ENCODE measurements at regions not wholly inside any gene's neighbourhood (a gene's known extent, or its start where the extent isn't known, plus 50 kb on each side); places are given as distances from the start of the nearest gene placed in this dataset.
"Not testable (repeated sequence)": the region's sequence is repeated elsewhere in the genome, so short reads cannot be mapped to it uniquely, and the experiment has no call there.

DNA sequence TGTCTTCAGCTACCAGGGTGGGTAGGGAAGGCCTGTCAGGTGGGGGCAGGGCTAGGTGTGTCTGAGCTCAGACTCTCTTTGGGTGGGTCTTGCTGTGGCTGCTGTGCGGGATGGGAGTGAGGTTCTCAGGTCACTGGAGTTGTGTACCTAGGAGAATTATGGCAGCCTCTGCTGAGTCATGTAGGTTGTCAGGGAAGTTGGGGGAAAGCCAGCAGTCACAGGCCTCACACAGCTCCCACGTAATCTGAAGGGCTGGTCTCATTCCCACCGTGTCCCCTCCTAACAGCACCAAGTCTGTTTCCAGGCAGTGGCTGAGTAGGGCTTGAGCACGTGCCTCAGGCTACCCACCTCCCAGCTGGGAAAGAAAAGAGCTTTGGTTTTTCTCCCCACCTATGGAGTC, 67.0 kb downstream of the CHCHD4 start:
- H3K4me1 ChIP-seq (ENCODE audit: control insufficient read depth, insufficient read depth, low read length), result no peaks in the 10 kb centered on the region
- no peak for ATAC-seq
- intact Hi-C loops (cut with DNase I), result no loop called here
- no peak for DNase-seq
- WGBS, result 68% methylated on average over 4 of the region's 4 CpGs
- H3K27me3 ChIP-seq (ENCODE audit: control insufficient read depth, insufficient read depth), result no peaks in the 10 kb centered on the region
- H3K27ac ChIP-seq (ENCODE audit: low read length), result no peak overlapping the region
- H3K4me3 ChIP-seq (ENCODE audit: low read length), result no peak overlapping the region
- no peaks in the 10 kb centered on the region for H3K9me3 ChIP-seq (ENCODE audit: control insufficient read depth, low read length)

DNA sequence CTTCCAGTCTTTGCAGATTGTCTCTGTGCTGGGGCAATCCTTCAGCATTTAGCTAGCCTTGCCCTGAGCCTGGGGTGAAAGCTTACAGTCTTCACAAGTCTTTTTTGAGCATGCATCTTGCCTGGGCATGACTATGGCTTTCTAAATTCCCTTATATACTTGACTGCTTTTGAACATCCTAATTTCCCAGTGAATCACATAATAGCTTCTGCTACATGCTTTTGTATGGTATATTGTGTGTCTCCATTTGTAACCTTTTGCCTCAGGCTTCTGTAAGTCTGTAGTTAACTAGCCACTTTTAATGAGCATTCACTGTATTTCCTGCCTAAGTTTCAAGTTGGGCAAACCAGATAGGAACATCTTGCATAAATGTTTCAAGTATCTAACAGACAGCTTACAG, 76.8 kb downstream of the CHCHD4 start:
- intact Hi-C loops (cut with DNase I), result no loop called here
- DNase-seq (no peak), ATAC-seq (no peak)
- Histone ChIP-seq H3K27me3 (ENCODE audit: control insufficient read depth, insufficient read depth) (no peaks in the 10 kb centered on the region), H3K9me3 (ENCODE audit: control insufficient read depth, low read length) (no peaks in the 10 kb centered on the region), H3K27ac (ENCODE audit: low read length) (no peak overlapping the region), H3K4me1 (ENCODE audit: control insufficient read depth, insufficient read depth, low read length) (no peaks in the 10 kb centered on the region), H3K4me3 (ENCODE audit: low read length) (no peak overlapping the region)

DNA sequence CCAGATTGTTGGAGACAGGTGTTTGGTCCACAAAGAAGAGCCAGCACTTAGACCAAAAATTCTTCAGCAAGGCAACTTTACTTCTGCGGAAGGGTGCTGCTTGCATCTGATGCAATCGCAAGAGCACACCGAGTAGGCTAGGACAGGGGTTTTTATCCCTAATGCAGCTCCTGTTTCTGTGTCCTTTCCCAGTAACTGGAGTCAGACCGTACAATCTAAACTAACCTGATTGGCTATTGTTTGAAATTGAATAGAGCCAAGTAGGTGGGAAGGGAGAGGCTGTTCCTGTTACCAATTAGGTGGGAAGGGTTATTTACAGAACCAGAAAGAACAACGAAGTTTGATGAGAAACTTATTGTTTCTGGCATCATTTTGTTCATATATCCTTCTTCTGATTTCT, 77.6 kb downstream of the CHCHD4 start:
- Histone ChIP-seq H3K27ac (ENCODE audit: low read length) (no peak overlapping the region), H3K4me3 (ENCODE audit: low read length) (peak overlapping the region; percentile 21)

DNA sequence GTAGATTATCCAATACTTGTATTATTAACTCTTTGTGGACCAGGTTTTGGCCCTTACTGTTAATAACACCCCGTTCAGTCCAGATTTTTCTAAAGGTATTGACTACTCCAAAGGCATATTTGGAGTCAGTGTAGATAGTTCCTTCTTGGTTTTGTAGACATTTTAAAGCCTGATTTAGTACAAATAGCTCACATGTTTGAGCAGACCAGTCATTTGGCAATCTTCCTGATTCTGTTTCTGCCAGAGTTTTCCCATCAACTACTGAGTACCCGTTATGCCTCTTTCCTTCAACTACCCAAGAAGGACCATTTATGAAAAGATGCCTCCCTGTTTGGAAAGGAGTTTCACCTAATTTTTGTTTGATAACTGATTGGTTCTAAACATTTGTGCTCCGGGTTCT, 82.0 kb downstream of the CHCHD4 start:
- no peak for DNase-seq
- Histone ChIP-seq H3K9me3 (ENCODE audit: control insufficient read depth, low read length) (no peaks in the 10 kb centered on the region), H3K4me3 (ENCODE audit: low read length) (no peak overlapping the region), H3K27ac (ENCODE audit: low read length) (no peak overlapping the region), H3K27me3 (ENCODE audit: control insufficient read depth, insufficient read depth) (no peaks in the 10 kb centered on the region), H3K4me1 (ENCODE audit: control insufficient read depth, insufficient read depth, low read length) (no peaks in the 10 kb centered on the region)
- intact Hi-C loops (cut with DNase I), result no loop called here
- WGBS, result 69% methylated on average over 3 of the region's 3 CpGs
- ATAC-seq, result no peak

More for the DNA sequence above, 77.6 kb downstream of the CHCHD4 start:
- Histone ChIP-seq H3K27me3 (ENCODE audit: control insufficient read depth, insufficient read depth) (no peaks in the 10 kb centered on the region), H3K9me3 (ENCODE audit: control insufficient read depth, low read length) (no peaks in the 10 kb centered on the region), H3K4me1 (ENCODE audit: control insufficient read depth, insufficient read depth, low read length) (no peaks in the 10 kb centered on the region)
- ATAC-seq, result no peak
- WGBS, result 65% methylated on average over 5 of the region's 5 CpGs
- DNase-seq, result no peak
- intact Hi-C loops (cut with DNase I), result no loop called here

DNA sequence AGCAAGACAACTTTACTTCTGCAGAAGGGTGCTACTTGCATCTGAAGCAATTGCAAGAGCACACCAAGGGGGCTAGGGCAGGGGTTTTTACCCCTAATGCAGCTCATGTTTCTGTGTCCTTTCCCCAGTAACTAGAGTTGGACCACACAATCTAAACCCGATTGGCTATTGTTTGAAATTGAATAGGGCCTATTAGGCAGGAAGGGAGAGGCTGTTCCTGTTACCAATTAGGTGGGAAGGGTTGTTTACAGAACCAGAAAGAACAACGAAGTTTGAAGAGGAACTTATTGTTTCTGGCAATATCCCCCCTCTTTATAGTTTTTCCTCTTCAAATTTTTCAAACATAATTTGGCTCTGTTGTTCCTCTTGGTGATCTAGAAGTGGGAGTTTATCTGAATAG, 85.5 kb downstream of the CHCHD4 start:
- no peaks in the 10 kb centered on the region for H3K4me1 ChIP-seq (ENCODE audit: control insufficient read depth, insufficient read depth, low read length)
- no peak overlapping the region for H3K27ac ChIP-seq (ENCODE audit: low read length)
- no peaks in the 10 kb centered on the region for H3K9me3 ChIP-seq (ENCODE audit: control insufficient read depth, low read length)
- ATAC-seq (peak in 1 of 2 donors; percentile 72), DNase-seq (no peak)
- WGBS, result 38% methylated on average over 2 of the region's 2 CpGs
- intact Hi-C loops (cut with DNase I), result no loop called here
- no peak overlapping the region for H3K4me3 ChIP-seq (ENCODE audit: low read length)
- H3K27me3 ChIP-seq (ENCODE audit: control insufficient read depth, insufficient read depth), result no peaks in the 10 kb centered on the region

DNA sequence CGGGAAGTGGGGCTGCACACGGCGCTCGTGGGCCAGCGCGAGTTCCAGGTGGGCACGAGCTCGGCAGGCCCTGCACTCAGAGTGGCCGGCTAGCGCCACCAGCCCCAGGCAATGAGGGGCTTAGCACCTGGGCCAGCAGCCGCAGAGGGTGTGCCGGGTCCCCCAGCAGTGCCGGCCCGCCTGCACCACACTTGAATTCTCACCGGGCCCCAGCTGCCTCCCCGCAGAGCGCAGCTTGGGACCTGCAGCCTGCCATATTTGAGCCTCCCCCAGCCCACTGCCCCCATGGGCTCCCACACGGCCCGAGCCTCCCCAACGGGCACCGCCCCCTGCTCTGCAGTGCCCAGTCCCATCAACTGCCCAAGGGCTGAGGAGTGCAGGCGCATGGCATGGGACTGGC, 87.5 kb downstream of the CHCHD4 start:
- Histone ChIP-seq H3K4me3 (ENCODE audit: low read length) (no peak overlapping the region), H3K9me3 (ENCODE audit: control insufficient read depth, low read length) (no peaks in the 10 kb centered on the region), H3K4me1 (ENCODE audit: control insufficient read depth, insufficient read depth, low read length) (no peaks in the 10 kb centered on the region), H3K27ac (ENCODE audit: low read length) (no peak overlapping the region), H3K27me3 (ENCODE audit: control insufficient read depth, insufficient read depth) (no peaks in the 10 kb centered on the region)
- intact Hi-C loops (cut with DNase I), result no loop called here
- WGBS, result 94% methylated on average over 22 of the region's 22 CpGs
- peak in 1 of 3 donors; percentile 42 for DNase-seq
- no peak for ATAC-seq

DNA sequence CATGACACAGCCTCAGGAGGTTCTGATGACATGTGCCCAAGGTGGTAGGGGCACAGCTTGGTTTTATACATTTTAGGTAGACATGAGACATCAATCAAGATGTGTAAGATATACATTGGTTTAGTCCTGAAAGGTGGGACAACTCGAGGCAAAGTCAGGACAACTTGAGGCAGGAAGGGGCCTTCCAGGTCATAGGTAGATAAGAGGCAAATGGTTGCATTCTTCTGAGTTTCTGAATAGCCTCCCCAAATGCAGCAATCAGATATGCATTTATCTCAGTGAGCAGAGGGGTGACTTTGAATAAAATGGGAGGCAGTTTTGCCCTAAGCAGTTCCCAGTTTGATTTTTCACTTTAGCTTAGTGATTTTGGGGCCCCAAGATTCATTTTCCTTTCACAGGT, 91.6 kb downstream of the CHCHD4 start:
- no peak overlapping the region for H3K4me3 ChIP-seq (ENCODE audit: low read length)
- H3K9me3 ChIP-seq (ENCODE audit: control insufficient read depth, low read length), result no peaks in the 10 kb centered on the region
- no peak overlapping the region for H3K27ac ChIP-seq (ENCODE audit: low read length)
- ATAC-seq, result no peak
- intact Hi-C loops (cut with DNase I), result no loop called here
- WGBS, result 54% methylated on average over 1 of the region's 1 CpG
- DNase-seq, result no peak
- H3K27me3 ChIP-seq (ENCODE audit: control insufficient read depth, insufficient read depth), result no peaks in the 10 kb centered on the region
- H3K4me1 ChIP-seq (ENCODE audit: control insufficient read depth, insufficient read depth, low read length), result no peaks in the 10 kb centered on the region

DNA sequence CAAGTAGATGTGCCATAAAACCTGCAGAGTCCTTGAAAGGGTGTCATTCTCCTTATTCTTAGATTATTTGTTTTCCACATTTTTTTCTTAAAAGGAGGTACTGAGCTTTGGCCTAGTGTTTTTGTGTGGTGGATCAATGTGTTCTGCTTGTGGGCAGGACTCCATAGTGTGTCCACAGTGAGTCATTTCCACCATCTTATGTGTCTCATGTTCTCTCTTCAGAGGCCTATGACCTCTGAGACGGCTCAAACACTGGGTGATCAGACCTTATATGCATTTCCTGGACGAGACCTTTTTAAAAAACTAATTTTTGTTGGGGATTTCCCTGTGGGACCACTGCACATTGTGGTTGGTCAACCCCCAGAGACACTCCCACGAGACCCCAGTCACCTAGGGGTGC, 93.4 kb downstream of the CHCHD4 start:
- H3K27me3 ChIP-seq (ENCODE audit: control insufficient read depth, insufficient read depth), result no peaks in the 10 kb centered on the region
- no peaks in the 10 kb centered on the region for H3K4me1 ChIP-seq (ENCODE audit: control insufficient read depth, insufficient read depth, low read length)
- intact Hi-C loops (cut with DNase I), result no loop called here
- no peak for ATAC-seq
- 54% methylated on average over 3 of the region's 3 CpGs for WGBS
- no peak overlapping the region for H3K4me3 ChIP-seq (ENCODE audit: low read length)
- no peak overlapping the region for H3K27ac ChIP-seq (ENCODE audit: low read length)
- H3K9me3 ChIP-seq (ENCODE audit: control insufficient read depth, low read length), result no peaks in the 10 kb centered on the region
- DNase-seq, result no peak

DNA sequence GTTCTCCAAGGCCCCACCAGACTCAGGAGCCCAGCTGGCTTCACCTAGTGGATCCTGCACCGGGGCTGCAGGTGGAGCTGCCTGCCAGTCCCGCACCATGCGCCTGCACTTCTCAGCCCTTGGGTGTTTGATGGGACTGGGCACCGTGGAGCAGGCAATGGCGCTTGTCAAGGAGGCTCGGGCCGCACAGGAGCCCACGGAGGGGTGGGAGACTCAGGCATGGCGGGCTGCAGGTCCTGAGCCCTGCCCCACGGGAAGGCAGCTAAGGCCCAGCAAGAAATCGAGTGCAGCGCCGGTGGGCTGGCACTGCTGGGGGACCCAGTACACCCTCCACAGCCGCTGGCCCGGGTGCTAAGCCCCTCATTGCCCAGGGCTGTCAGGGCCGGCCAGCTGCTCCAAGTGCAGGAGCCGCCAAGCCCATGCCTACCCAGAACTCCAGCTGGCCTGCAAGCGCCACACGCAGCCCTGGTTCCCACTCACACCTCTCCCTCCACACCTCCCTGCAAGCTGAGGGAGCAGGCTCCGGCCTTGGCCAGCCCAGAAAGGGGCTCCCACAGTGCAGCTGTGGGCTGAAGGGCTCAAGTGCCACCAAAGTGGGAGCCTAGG, 95.2 kb downstream of the CHCHD4 start:
- H3K9me3 ChIP-seq (ENCODE audit: control insufficient read depth, low read length); H3K27me3 ChIP-seq (ENCODE audit: control insufficient read depth, insufficient read depth); ATAC-seq; DNase-seq; H3K4me3 ChIP-seq (ENCODE audit: low read length); intact Hi-C loops (cut with DNase I); H3K4me1 ChIP-seq (ENCODE audit: control insufficient read depth, insufficient read depth, low read length); H3K27ac ChIP-seq (ENCODE audit: low read length): not testable (repeated sequence)
- WGBS, result 91% methylated on average over 20 of the region's 20 CpGs

DNA sequence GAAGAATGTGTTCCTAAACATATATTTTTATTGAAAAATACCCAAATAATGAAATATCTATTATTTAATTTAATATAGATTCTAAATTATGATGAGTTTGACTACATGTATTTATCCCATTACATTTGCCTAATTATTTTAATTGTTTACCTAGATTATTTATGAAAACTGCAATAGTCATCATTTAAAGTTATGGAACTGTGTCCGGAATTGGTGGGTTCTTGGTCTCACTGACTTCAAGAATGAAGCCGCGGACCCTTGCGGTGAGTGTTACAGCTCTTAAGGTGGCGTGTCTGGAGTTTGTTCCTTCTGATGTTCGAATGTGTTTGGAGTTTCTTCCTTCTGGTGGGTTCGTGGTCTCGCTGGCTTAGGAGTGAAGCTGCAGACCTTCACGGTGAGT, 96.5 kb downstream of the CHCHD4 start:
- H3K27ac ChIP-seq (ENCODE audit: low read length); H3K4me1 ChIP-seq (ENCODE audit: control insufficient read depth, insufficient read depth, low read length); H3K4me3 ChIP-seq (ENCODE audit: low read length); intact Hi-C loops (cut with DNase I); DNase-seq; H3K27me3 ChIP-seq (ENCODE audit: control insufficient read depth, insufficient read depth); H3K9me3 ChIP-seq (ENCODE audit: control insufficient read depth, low read length); ATAC-seq: not testable (repeated sequence)
- WGBS, result 96% methylated on average over 8 of the region's 9 CpGs

DNA sequence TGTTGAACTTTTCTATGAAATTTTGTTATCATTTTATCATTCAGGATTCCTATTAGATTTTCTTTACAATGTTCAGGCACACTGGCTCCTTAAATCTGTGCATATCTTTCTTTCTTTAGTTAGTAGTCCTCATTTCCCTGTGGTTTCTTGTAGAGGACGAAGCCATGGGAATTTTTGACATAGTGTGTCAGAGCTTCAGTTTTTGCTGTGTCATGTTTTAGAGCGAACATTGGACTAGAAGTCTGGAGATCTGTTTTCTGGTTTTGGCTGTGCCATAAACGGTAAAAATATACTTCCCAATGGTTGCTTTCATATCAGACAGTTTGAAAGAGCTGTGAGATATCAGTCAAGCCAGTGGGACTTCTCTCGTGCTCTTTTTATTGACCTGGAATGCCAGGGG, 105.2 kb downstream of the CHCHD4 start:
- Histone ChIP-seq H3K4me1 (ENCODE audit: control insufficient read depth, insufficient read depth, low read length) (no peaks in the 10 kb centered on the region), H3K9me3 (ENCODE audit: control insufficient read depth, low read length) (no peaks in the 10 kb centered on the region), H3K27ac (ENCODE audit: low read length) (no peak overlapping the region), H3K4me3 (ENCODE audit: low read length) (no peak overlapping the region), H3K27me3 (ENCODE audit: control insufficient read depth, insufficient read depth) (no peaks in the 10 kb centered on the region)
- WGBS, result 66% methylated on average over 4 of the region's 4 CpGs
- DNase-seq (no peak), ATAC-seq (no peak)
- intact Hi-C loops (cut with DNase I), result no loop called here

DNA sequence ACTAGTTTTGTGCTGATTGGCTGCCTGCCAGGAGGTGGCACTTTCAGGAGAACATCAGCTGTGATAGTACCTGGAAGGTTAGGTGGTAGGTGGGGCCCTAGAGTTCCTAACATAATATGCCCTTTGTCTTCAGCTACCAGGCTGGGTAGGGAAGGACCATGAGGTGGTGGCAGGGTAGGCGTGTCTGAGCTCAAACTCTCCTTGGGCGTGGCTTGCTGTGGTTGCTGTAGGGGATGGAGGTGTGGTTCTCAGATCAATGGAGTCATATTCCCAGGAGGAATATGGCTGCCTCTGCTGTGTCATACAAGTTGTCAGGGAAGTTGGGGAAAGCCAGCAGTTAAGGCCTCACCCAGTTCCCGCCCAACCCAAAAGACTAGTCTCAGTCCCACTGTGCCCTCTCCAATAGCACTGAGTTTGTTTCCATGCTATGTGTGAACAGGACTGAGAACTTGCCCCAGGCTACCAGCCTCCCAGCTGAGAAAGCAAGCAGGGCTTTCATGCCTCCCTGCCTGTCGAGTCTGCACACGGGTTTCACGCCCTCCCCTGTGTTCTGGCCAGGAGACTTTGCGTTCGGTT, 107.7 kb downstream of the CHCHD4 start:
- Histone ChIP-seq H3K9me3 (ENCODE audit: control insufficient read depth, low read length) (no peaks in the 10 kb centered on the region), H3K4me3 (ENCODE audit: low read length) (no peak overlapping the region), H3K27ac (ENCODE audit: low read length) (no peak overlapping the region), H3K27me3 (ENCODE audit: control insufficient read depth, insufficient read depth) (no peaks in the 10 kb centered on the region), H3K4me1 (ENCODE audit: control insufficient read depth, insufficient read depth, low read length) (no peaks in the 10 kb centered on the region)
- no peak for DNase-seq
- intact Hi-C loops (cut with DNase I), result no loop called here
- ATAC-seq, result no peak
- WGBS, result 76% methylated on average over 8 of the region's 8 CpGs

Measured in right cardiac atrium (tissue), 5 donors.